GM21390 (cell line): ENCODE measurements at regions not wholly inside any gene's neighbourhood (a gene's known extent, or its start where the extent isn't known, plus 50 kb on each side); places are given as distances from the start of the nearest gene placed in this dataset.
"Not testable (repeated sequence)": the region's sequence is repeated elsewhere in the genome, so short reads cannot be mapped to it uniquely, and the experiment has no call there.

Experiments used
- ATAC-seq: cut with Tn5 transposase; IDR thresholded peaks from one replicate; pipeline ENCODE4 v1.9.1; 2021; ENCODE audit not compliant: unreplicated experiment

DNA sequence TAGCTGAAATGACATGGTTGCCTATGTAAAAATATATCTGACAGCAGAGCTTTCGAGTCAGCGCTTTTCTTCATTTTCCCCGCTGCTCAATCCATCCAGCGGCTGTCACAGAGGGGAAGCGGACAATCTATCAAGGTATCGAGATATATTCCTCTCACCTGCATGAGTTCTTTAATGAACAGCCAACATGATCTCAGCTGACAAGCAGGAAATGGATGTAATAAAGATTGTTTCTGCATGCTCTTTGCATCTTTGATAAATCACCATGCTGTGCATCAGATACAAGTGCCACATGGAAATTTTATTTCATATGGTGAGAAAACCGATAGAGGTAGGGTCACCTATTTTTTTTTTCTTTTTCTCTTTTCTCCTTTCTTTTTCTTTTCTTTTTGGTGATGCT is 602.3 kb upstream of the MMS22L start:
- no peak for ATAC-seq

DNA sequence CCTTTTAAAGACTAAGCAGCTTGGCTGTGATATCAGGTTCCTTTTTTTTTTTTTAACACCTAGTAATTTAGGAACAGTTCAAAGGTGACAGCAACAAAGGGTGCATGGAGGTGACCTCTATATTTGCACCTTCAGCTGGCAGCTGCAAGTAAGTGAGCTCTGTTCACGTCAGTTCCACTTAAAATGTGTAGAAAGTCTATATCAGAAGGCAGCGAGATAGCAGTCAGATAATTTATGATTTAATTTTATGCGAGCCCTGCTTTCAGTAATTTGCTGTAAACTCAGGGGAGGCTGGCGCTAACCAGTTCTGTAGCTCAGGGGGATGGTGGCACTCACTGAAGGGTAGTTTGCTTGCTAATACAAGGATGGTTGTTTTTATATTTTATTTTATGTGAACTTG is 602.8 kb upstream of the MMS22L start:
- ATAC-seq: no peak

DNA sequence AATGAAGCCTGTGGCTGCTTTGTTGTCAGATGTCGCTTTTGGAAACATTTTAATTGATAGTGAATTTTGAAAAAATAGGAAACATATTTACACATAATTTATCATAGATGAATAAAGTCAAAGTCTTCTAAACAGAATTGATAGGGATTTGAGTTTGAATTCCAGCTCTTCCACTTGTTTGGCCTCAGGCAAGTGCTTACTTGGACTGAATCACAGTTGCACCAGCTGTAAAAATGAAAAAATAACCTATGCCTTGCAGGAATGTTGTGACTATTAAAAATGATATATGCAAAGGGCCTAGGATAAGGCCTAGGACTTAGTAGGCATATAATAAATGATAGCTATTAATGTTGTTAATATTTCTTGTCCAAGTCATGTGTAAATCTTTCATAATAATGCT is 618.5 kb upstream of the MMS22L start:
- no peak for ATAC-seq

DNA sequence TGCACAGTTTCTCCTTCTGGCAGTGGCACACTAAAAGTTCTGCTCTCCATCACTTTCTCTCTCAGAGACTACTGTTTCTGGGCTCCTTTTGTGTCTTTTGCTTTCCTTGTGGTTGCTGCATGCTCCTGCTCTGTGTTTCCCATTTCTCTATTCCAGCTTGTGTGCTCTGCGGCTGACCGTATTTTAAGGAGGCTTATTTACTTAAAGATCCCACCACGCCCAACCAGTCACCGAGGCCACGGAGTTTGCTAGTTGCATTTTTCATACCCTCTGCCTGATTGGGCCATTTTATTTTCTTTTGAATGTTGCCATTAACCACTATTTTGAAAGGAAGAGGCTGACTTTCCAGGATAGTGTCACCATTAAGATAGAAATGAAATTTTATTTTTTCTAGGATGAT is 626.4 kb upstream of the MMS22L start:
- ATAC-seq: no peak

DNA sequence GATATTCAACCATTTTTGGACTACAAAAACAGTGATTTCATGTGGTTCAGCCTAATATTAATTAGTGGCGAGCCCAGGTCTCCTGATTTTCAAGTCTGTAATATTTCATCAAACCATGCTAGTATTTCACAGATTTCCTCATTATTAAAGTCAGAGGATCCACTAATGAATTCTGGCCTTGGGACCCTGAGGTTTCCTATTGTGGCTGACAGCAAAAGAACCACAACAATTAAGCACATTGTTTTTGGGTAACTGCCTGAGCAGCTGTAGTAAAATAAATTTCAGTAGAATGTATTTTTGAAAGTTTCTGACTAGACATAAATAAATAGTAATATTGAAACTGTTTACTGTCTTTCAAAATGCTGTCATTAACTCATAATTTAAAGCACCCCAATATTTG is 630.7 kb upstream of the MMS22L start:
- ATAC-seq: no peak

DNA sequence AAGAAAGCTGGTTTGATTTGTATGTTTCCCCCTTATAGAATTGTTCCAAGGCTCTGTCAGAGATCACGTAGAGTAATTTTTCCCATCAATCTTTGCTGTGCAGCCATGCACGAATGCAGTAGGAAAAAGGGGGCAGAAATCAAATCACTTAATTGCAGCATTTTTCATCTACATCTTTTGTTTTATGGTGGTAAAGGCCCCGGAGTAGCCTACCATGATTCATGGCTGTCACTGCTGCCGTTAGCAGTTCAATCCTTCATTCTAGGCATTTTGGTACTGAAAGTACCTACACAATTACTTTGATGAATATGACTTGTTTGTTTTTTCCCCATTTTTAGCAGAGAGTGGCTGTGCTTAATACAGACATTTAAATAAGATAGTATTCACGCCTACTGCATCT is 631.9 kb upstream of the MMS22L start:
- no peak for ATAC-seq

DNA sequence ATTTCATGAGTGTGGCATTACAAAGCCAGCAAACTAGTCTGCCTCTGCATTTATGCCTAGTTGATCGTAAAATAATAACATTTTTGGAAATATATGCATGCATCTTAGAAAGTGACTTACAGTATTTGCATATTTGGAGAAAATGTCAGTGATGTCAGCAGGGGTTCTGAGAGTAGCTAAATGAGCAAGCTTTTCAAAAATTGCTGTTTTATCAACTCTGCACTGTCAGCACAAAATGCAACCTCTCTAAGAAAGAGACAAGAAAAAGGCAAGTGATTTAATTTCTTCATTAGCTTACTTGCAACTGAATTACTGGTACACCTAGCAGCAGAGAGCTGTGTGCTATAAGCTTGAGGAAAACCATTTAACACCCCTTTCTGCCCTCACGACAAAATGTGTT is 632.5 kb upstream of the MMS22L start:
- ATAC-seq: no peak

DNA sequence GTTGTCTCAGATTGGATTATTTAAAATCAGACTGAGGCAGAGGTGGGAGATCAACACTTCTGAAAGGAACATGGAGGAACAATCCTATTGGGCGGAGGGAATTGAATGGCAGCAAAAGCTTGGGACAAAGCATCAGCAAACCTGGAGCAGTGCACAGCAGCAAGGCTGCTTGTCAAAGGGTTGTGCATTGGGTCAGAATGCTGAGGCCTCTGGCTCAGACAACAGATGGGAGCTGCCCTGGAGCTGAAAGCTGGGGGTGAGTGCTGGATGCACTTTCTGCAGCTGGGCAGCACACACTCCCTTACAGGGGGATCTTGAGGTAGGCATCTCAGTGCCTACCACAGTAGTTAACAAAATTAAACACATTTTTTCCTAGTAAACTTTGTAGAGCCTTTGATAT is 634.4 kb upstream of the MMS22L start:
- ATAC-seq: no peak

DNA sequence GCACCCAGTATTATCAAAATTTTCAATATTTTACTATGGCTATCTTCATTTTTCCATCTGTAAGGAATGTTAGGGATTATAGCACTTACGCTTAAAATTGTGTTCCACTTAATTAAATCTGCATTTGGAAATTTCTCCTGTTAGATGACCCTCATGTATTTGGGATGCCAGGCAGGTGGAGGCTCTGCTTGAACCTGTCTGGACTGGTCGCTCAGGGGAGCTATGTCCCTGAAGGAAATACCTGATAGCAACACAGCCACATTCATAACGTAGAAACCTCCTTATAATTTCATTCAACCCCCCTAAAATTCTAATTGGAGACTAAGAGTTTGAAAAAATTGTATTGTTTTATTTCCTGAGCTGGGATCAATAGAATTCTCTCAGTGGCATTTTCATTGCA is 636.0 kb upstream of the MMS22L start:
- ATAC-seq: no peak

DNA sequence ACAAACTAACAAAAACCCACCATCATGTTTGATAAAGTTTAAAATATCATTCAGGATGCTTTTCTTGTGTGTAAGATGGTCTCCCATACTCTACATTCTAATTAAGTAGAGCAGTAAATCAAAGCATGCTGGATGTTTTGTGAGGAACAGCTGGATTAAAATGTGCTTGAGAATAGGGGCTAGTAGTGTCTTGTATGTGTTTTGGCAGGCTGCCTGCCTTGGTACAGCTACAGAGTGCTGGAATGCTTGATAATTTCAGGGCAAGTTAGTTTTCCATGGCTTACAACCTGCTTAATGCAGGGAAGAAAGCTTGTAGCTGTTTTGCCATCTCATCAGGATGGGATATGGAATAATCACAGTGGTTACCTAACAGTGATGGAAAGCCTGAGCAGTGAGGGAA is 636.6 kb upstream of the MMS22L start:
- no peak for ATAC-seq

DNA sequence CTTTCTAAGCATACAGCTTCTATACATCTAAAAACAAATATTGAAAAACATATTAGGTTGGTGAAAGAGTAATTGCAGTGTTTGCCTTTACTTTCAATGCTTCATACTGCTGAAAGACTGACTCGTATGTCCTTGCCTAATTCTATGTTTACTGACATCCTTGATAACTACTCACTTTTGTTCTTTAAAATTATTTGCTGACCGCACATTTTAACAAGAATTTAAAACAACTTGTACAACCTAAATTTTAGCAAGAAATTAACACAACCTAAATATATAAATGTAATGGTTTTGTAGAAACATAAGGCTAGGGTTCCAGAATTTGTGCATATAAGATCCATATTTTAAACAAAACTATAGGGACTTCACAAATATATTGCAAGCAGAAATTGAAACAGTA is 640.2 kb upstream of the MMS22L start:
- ATAC-seq: no peak

DNA sequence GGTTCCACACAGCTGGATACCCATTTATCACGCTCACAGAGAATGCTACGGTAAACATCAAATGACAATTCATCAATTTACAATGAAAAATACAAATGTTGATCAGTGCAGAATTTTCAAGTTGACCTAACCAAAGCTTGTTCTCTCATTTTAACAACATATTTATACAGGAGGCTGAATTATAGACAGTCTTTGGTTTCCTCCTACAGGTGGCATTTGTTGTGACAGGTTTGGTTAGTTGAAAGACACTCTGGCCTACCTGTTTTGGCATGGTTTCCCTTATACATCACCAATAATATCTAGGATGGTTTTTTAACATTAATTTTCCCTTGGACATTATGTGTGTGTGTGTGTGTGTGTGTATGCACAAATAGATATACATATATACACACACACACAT is 642.5 kb upstream of the MMS22L start:
- no peak for ATAC-seq

DNA sequence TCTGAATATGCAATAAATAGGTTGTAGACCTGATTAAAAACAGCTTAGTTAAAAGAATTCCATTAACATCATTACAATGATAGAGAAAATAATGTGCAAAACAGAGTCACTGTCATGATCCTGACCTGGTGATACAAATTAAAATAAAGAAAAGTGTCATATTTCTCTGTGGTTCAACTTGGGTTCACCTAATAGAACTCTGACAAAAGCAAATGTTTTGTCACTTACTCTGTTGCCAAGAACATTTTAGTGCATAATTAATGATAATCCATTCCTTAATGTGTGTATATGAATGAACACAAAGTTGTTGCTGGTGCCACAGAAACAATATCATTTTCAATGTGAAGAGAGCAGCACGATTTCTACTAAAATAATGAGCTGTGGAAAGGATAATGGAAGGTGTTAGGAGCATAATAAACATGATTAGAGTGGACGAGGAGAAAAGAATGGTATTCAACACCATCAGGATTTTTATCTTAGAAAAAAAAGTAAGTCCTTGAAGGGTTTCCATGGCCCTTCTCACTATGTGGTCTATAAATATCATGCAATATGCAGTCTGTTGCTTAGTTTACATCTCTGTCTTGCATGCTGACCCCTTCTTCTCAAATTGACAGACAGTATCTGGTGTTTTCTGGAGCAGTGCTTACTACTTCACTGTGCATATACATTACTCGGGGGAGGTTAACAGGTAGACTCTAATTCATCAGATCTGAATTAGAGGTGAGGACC is 656.6 kb upstream of the MMS22L start:
- no peak for ATAC-seq

DNA sequence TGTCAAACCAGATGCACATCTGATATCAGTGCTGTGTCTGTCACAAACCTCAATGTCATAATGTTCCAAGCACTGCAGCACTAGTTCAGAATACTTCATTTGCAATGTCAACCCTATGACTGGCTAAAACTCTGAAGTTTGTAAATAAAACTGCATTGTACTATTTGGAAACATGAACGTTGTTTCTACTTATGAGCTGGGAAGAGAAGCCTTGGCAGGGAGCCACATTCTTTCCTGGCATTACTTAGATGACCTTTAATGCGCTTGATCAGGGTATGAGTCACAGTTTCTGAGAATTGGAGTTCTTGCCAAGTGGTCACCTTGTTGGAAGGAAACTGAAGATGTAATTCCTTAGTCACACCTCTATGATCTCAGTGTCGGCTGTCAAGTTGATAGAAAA is 664.8 kb upstream of the MMS22L start:
- ATAC-seq: no peak

DNA sequence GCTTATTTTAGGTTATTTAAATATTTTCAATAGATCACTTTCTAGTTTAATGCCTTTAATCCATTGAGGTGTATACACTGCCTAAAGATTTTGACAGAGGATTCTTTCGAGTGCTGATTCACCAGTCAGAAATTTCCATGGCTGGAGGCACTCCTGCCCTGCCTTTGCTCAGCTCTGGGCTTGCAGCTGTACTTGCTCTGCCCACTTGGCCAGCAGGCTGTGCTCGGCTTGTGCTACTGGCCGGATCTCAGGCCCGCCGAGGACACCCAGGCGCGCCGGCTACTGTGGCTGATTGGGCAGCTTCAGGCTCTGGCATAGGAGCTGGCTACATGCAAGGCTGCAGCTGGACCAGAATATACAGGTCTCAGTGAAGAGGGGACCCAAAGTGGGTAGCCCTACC is 675.1 kb upstream of the MMS22L start:
- ATAC-seq: no peak

DNA sequence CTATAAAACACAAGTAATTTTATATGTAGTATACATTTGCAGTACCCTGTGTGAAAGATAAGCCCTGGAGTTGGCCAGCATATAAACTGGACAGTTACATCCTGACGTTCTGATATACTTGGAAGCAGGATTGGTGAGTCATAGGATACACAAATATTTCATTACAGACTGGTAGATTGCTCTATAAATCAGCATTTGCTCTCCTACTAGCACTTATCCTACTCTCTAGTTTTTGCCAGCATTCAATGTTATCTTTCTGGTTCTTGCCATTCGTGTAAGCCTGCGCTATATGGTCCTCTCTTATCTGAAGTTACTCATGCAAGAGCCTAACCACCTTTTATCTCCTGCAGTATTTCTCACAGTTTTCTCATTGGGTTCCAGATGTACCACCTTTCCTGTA is 680.2 kb upstream of the MMS22L start:
- no peak for ATAC-seq

DNA sequence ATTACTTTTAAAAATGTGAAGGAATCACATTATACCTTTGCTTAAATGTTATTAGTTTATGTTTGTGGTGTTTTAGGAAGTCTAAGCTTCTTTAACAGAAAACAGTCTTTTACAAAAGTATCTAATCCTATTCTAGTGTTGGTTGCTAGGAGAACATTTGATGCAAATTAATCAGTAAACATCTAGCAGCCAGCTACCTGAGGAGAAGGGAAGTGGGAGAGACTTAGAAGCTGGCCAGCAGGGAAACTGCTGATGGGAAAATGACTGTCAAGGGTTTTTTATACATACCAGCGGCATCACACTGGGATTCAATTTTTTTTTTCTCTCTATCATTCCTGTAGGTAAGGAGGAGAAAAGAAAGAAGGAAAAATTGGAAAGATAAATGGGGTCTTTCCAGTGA is 686.0 kb upstream of the MMS22L start:
- ATAC-seq: no peak

DNA sequence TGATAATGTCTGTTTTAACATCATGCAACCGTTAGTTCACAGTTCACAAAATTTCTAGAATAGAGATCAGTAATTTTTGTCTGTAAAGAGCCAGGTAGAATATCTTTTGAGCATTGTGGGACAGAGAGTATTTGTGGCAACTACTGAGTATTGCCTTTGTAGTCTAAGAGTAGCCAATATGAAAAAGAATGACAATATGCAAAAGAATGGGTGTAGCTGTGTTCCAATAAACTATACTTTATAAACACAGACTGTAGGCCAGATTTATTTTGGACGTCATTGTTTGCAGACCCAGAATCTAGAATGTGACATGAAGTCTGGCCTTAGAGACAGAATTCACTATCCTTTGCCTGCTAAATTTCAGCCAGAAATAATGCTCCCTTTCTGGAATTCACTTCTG is 694.1 kb upstream of the MMS22L start:
- no peak for ATAC-seq

DNA sequence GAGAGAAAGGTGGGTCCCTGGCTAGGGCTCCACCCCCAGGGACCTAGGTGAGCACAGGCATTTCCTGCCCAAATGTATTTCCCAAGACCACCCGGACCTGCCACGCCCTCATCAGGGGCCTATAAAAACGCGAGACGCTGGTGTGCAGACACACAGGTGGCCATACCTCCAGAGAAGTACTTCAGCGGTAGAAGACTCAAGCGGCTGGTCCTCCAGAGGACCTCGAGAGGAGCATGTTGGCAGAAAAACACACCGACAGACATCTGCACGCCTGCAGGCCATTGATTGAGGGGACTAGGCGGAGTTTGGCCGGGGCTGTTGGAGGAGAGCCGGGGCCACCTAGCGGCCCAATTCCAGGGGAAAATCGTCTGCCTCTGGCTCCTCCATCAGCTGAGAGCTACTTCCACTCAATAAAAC is 695.8 kb upstream of the MMS22L start:
- no peak for ATAC-seq

DNA sequence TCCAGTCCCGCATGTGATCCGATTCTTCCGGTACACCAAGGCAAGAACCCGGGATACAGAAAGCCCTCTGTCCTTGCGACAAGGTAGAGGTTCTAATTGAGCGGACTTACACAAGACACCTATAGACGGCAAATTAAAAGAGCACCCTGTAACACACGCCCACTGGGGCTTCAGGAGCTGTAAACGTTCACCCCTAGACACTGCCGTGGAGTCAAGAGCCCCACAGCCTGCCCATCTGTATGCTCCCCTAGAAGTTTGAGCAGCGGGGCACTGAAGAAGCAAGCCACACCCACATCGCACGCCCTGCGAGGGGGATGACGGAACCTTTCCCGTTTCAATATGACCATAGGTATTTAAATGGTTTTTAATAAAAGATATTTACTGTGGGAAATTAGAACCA is 696.3 kb upstream of the MMS22L start:
- not testable (repeated sequence) for ATAC-seq

DNA sequence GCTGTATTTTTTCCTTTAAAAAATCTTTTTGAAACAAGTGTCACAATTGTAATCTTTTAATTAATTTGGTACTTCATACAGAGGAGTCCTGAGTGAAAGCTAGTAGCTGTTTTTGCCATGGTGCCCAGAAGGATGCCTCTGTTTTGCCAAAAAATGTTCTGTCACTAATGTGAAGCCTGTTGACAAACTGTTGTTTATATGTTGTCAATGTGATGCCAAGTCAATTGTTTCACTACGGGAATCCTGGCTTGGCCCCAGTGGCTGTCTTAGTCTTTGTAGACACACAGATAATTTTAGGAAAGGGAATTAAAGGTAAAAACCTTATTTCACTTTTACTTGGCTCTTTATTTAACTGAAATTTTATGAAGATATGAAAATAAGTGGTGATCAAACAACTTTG is 706.4 kb upstream of the MMS22L start:
- no peak for ATAC-seq

DNA sequence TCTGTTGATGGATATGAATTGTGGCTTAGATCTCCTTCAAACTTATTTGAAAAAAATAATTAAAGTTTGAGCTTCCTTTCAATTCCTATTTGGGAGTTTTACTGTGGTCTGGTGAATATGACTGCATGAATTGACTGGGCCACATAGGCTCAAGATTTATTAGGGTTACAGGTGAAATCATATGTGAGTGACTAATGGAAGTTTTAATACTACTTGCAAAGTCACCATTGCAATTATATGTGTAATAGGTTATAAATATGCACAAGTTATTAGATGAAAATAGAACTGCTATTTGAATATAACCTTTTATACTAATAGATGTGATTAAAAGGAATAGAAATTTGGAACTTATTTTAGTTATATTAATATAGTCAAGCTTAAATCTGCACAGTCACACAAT is 712.1 kb upstream of the MMS22L start:
- ATAC-seq: no peak

DNA sequence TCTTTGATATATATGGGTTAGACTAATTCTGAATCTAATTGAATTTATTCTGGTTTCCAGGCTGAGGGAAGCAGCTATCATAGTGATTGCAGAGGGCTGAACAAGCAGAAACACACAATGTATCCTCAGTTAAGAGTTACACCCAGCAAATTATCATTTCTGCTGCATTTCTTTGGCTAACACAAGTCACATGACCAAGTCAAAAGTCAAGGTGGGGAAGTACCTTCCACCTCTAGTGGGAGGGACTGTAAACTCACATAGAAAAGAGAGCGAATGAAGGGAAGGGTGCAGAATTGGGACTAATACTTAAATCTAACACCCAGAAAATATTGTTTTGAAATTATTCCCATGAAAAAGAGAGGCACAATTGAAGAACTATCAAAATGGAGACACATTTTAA is 719.7 kb upstream of the MMS22L start:
- peak; percentile 48 for ATAC-seq
